HL-60 (cell line): ENCODE measurements at regions not wholly inside any gene's neighbourhood (a gene's known extent, or its start where the extent isn't known, plus 50 kb on each side); places are given as distances from the start of the nearest gene placed in this dataset. TPM values are rescaled to one million over a fixed set of nuclear protein-coding genes. Genes with fewer than 3 reads are reported as not detected.

Experiments used
- DNase-seq, 2 experiments: peaks; one replicate each; pipeline ENCODE4 v3.0.0-alpha.2; 2010 to 2020; ENCODE audit warnings: low read depth in 1 of 2, low spot score in 1 of 2
- H3K27ac ChIP-seq: fragments of 250-450 bp; sonication (Bioruptor Pico); replicated peaks from 2 replicates; pipeline ENCODE4 v1.5.1; 2020; ENCODE audit warnings: mild to moderate bottlenecking, moderate library complexity
- H3K27me3 ChIP-seq: fragments of 250-450 bp; sonication (Bioruptor Pico); 2 replicates; pipeline ENCODE4 v1.5.1; 2021; ENCODE audit warnings: mild to moderate bottlenecking, moderate library complexity; ENCODE audit not compliant: insufficient read depth, poor library complexity, severe bottlenecking
- H3K4me3 ChIP-seq: replicated peaks from 2 replicates; pipeline ENCODE4 v1.5.1; 2011; ENCODE audit warnings: mild to moderate bottlenecking, control low read depth, low read length; ENCODE audit not compliant: insufficient read depth
- GABPA ChIP-seq: IDR thresholded peaks from 2 replicates; pipeline ENCODE4 v1.6.1; 2012; ENCODE audit warnings: low read depth
- POLR2AphosphoS5 ChIP-seq: IDR thresholded peaks from 2 replicates; pipeline ENCODE4 v1.6.1; 2012; ENCODE audit warnings: low read depth
- REST ChIP-seq: IDR thresholded peaks from 2 replicates; pipeline ENCODE4 v1.6.1; 2012; ENCODE audit warnings: low read depth; ENCODE audit not compliant: insufficient replicate concordance
- SPI1 ChIP-seq: IDR thresholded peaks from 2 replicates; pipeline ENCODE4 v1.6.1; 2012; ENCODE audit warnings: low read depth, mild to moderate bottlenecking, borderline replicate concordance
- microRNA-seq: library from miRNA; unstranded; fragments of <30 nt; microRNA quantifications from one replicate; pipeline ENCODE4, GENCODE V29; 2018
- TF ChIP-seq, protein P1 (sequence below): IDR thresholded peaks from one replicate; pipeline ENCODE4 v1.5.1; 2011; ENCODE audit warnings: low read length, control low read depth, inconsistent platforms; ENCODE audit not compliant: insufficient read depth

GRCh38 chrX:146259207-146259606, 441.6 kb downstream of the SLITRK2 start:
- no peak for DNase-seq
- Histone ChIP-seq H3K4me3 (no peak overlapping the region), H3K27me3 (no peaks in the 10 kb centered on the region), H3K27ac (no peak overlapping the region)
- no peak for TF ChIP-seq SPI1
- TF ChIP-seq, protein P1, sequence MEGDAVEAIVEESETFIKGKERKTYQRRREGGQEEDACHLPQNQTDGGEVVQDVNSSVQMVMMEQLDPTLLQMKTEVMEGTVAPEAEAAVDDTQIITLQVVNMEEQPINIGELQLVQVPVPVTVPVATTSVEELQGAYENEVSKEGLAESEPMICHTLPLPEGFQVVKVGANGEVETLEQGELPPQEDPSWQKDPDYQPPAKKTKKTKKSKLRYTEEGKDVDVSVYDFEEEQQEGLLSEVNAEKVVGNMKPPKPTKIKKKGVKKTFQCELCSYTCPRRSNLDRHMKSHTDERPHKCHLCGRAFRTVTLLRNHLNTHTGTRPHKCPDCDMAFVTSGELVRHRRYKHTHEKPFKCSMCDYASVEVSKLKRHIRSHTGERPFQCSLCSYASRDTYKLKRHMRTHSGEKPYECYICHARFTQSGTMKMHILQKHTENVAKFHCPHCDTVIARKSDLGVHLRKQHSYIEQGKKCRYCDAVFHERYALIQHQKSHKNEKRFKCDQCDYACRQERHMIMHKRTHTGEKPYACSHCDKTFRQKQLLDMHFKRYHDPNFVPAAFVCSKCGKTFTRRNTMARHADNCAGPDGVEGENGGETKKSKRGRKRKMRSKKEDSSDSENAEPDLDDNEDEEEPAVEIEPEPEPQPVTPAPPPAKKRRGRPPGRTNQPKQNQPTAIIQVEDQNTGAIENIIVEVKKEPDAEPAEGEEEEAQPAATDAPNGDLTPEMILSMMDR = no peak
- no peak for TF ChIP-seq REST
- no peak for TF ChIP-seq GABPA
- TF ChIP-seq POLR2AphosphoS5 = no peak

- no peaks in the 10 kb centered on the region for H3K27me3 ChIP-seq
- no peak overlapping the region for H3K4me3 ChIP-seq
- no peak for DNase-seq
- H3K27ac ChIP-seq = no peak overlapping the region
- TF ChIP-seq POLR2AphosphoS5 (no peak), GABPA (no peak), SPI1 (no peak), REST (no peak)
- TF ChIP-seq, protein P1 = no peak
Measured at GRCh38 chrX:146264763-146265375, 447.2 kb downstream of the SLITRK2 start.

DNA sequence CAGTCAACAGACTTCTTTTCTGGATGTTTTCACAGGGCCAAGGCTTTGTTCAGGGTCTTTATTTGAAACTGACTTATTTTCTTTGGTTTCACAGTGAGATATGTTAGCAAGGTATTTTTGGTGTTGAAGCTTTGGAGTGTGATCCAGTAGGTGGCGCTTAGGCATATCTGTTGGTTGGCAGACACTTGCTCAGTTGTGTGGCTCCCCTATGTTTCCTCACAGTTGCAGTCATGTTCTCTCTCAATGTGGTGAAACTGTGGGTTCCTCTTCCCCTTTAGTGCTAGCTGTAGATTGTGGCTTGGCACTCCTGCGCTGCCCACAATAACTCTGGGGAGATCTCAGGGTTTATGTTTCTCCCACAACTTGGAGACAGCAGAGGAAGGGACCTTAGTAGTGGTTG, 460.8 kb downstream of the SLITRK2 start:
- Histone ChIP-seq H3K27ac (no peak overlapping the region), H3K4me3 (no peak overlapping the region), H3K27me3 (no peaks in the 10 kb centered on the region)
- TF ChIP-seq, protein P1 = no peak
- peak; percentile 74 for TF ChIP-seq SPI1
- peak; percentile 21 to 82 for DNase-seq

Small RNA genes in the stretch of these regions (microRNA-seq; reads per million reads assigned to microRNA genes)
- gene MIR888 (not detected), gene MIR890 (not detected), gene MIR891A (not detected), gene MIR891B (not detected), gene MIR892A (not detected), gene MIR892B (not detected), gene MIR892C (not detected)
